ENCODE measurements at regions not wholly inside any gene's neighbourhood (a gene's known extent, or its start where the extent isn't known, plus 50 kb on each side); places are given as distances from the start of the nearest gene placed in this dataset.

- Histone ChIP-seq H2AFZ (ENCODE audit: low read length) (no peak overlapping the region), H3F3A (ENCODE audit: low read depth) (no peaks in the 10 kb centered on the region), H3K4me1 (ENCODE audit: insufficient read depth, low read length, poor library complexity, severe bottlenecking) (no peaks in the 10 kb centered on the region), H3K9ac (ENCODE audit: low read depth, low read length, poor library complexity, severe bottlenecking) (no peak overlapping the region), H3K4me2 (ENCODE audit: low read depth, low read length, poor library complexity, severe bottlenecking) (no peak overlapping the region), H3K9me3 (ENCODE audit: insufficient read depth, low read depth, low read length) (no peaks in the 10 kb centered on the region; the same call in 1 of the 2 replicates), H3K79me2 (ENCODE audit: insufficient read depth, low read length) (no peaks in the 10 kb centered on the region), H3K9me2 (replicated peaks; ENCODE audit: low read depth, low read length) (no peaks in the 10 kb centered on the region), H4K20me1 (ENCODE audit: insufficient read depth, low read length, poor library complexity, severe bottlenecking) (no peaks in the 10 kb centered on the region), H3K27me3 (ENCODE audit: insufficient read depth, low read length, poor library complexity, severe bottlenecking) (no peaks in the 10 kb centered on the region), H3K36me3 (ENCODE audit: insufficient read depth, low read length) (no peaks in the 10 kb centered on the region), H3K4me3 (ENCODE audit: low read length, poor library complexity, severe bottlenecking) (no peak overlapping the region)
- TF ChIP-seq EZH2phosphoT487 (IDR thresholded peaks at IDR 0.05; ENCODE audit: borderline replicate concordance) (no peak), CTCF (conservative IDR thresholded peaks at IDR 0.05; ENCODE audit: low read length) (no peak)
Measured at GRCh38 chr9:28941856-28942255, 1368.6 kb upstream of the C9orf72 start.

GRCh38 chr9:28942941-28943340, 1369.7 kb upstream of the C9orf72 start:
- Histone ChIP-seq H3K79me2 (ENCODE audit: insufficient read depth, low read length) (no peaks in the 10 kb centered on the region), H3K9me2 (replicated peaks; ENCODE audit: low read depth, low read length) (no peaks in the 10 kb centered on the region), H3K9ac (ENCODE audit: low read depth, low read length, poor library complexity, severe bottlenecking) (no peak overlapping the region), H3K4me1 (ENCODE audit: insufficient read depth, low read length, poor library complexity, severe bottlenecking) (no peaks in the 10 kb centered on the region), H3K36me3 (ENCODE audit: insufficient read depth, low read length) (no peaks in the 10 kb centered on the region), H3K9me3 (ENCODE audit: insufficient read depth, low read depth, low read length) (no peaks in the 10 kb centered on the region; the same call in 1 of the 2 replicates), H3F3A (ENCODE audit: low read depth) (no peaks in the 10 kb centered on the region), H4K20me1 (ENCODE audit: insufficient read depth, low read length, poor library complexity, severe bottlenecking) (no peaks in the 10 kb centered on the region), H2AFZ (ENCODE audit: low read length) (no peak overlapping the region), H3K27me3 (ENCODE audit: insufficient read depth, low read length, poor library complexity, severe bottlenecking) (no peaks in the 10 kb centered on the region), H3K4me3 (ENCODE audit: low read length, poor library complexity, severe bottlenecking) (no peak overlapping the region), H3K4me2 (ENCODE audit: low read depth, low read length, poor library complexity, severe bottlenecking) (no peak overlapping the region)
- TF ChIP-seq EZH2phosphoT487 (IDR thresholded peaks at IDR 0.05; ENCODE audit: borderline replicate concordance) (no peak), CTCF (conservative IDR thresholded peaks at IDR 0.05; ENCODE audit: low read length) (no peak)

GRCh38 chr9:28946648-28947047, 1373.4 kb upstream of the C9orf72 start:
- H3K4me2 ChIP-seq (ENCODE audit: low read depth, low read length, poor library complexity, severe bottlenecking): no peak overlapping the region
- H3K27me3 ChIP-seq (ENCODE audit: insufficient read depth, low read length, poor library complexity, severe bottlenecking): no peaks in the 10 kb centered on the region
- H3K4me3 ChIP-seq (ENCODE audit: low read length, poor library complexity, severe bottlenecking): no peak overlapping the region
- no peaks in the 10 kb centered on the region for H3K36me3 ChIP-seq (ENCODE audit: insufficient read depth, low read length)
- H2AFZ ChIP-seq (ENCODE audit: low read length): no peak overlapping the region
- H3F3A ChIP-seq (ENCODE audit: low read depth): no peaks in the 10 kb centered on the region
- H4K20me1 ChIP-seq (ENCODE audit: insufficient read depth, low read length, poor library complexity, severe bottlenecking): no peaks in the 10 kb centered on the region
- H3K9me3 ChIP-seq (ENCODE audit: insufficient read depth, low read depth, low read length): no peaks in the 10 kb centered on the region; the same call in 1 of the 2 replicates
- no peaks in the 10 kb centered on the region for H3K9me2 ChIP-seq (replicated peaks; ENCODE audit: low read depth, low read length)
- TF ChIP-seq EZH2phosphoT487 (IDR thresholded peaks at IDR 0.05; ENCODE audit: borderline replicate concordance): no peak
- TF ChIP-seq CTCF (conservative IDR thresholded peaks at IDR 0.05; ENCODE audit: low read length): no peak
- H3K79me2 ChIP-seq (ENCODE audit: insufficient read depth, low read length): no peaks in the 10 kb centered on the region
- no peaks in the 10 kb centered on the region for H3K4me1 ChIP-seq (ENCODE audit: insufficient read depth, low read length, poor library complexity, severe bottlenecking)
- no peak overlapping the region for H3K9ac ChIP-seq (ENCODE audit: low read depth, low read length, poor library complexity, severe bottlenecking)

Data from Loucy (cell line).